ENCODE measurements at regions not wholly inside any gene's neighbourhood (a gene's known extent, or its start where the extent isn't known, plus 50 kb on each side); places are given as distances from the start of the nearest gene placed in this dataset.
"Not testable (repeated sequence)": the region's sequence is repeated elsewhere in the genome, so short reads cannot be mapped to it uniquely, and the experiment has no call there.

DNA sequence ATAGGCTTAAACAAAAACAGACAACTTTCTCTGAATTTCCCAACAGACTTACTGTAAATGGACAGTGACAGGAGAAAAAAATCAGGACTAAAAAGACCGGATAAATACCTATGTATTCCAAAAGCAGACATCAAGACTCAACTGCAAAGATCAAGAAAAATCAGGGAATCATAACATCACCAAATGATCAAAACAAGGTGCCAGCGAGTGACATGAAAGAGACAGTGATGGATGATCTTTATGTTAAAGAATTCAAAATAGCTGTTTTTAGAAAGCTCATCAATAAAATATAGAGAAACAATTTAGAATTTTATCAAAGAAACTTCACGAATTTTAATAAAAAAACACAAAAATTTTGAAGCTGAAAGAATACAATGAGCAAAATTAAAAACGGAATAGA is 952.5 kb upstream of the ATXN7L3B start:
- no peak overlapping the region for H3K4me3 ChIP-seq
- no peak overlapping the region for H3K27ac ChIP-seq
- peaks cover 0 to 7% of the 10 kb centered on the region in 2 donors for H3K9me3 ChIP-seq
- H3K27me3 ChIP-seq, result no peaks in the 10 kb centered on the region
- intact Hi-C loops (cut with DNase I; ENCODE audit: low total_unique reads), result no loop called here
- no peaks in the 10 kb centered on the region for H3K4me1 ChIP-seq
- no peak for DNase-seq (ENCODE audit: low spot score in 2 of 2)
- no peaks in the 10 kb centered on the region for H3K36me3 ChIP-seq
- TF ChIP-seq POLR2AphosphoS5 (IDR thresholded peaks at IDR 0.05) (no peak), POLR2A (IDR thresholded peaks at IDR 0.05) (no peak)
- TF ChIP-seq, protein P1, sequence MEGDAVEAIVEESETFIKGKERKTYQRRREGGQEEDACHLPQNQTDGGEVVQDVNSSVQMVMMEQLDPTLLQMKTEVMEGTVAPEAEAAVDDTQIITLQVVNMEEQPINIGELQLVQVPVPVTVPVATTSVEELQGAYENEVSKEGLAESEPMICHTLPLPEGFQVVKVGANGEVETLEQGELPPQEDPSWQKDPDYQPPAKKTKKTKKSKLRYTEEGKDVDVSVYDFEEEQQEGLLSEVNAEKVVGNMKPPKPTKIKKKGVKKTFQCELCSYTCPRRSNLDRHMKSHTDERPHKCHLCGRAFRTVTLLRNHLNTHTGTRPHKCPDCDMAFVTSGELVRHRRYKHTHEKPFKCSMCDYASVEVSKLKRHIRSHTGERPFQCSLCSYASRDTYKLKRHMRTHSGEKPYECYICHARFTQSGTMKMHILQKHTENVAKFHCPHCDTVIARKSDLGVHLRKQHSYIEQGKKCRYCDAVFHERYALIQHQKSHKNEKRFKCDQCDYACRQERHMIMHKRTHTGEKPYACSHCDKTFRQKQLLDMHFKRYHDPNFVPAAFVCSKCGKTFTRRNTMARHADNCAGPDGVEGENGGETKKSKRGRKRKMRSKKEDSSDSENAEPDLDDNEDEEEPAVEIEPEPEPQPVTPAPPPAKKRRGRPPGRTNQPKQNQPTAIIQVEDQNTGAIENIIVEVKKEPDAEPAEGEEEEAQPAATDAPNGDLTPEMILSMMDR (IDR thresholded peaks at IDR 0.05), result no peak

DNA sequence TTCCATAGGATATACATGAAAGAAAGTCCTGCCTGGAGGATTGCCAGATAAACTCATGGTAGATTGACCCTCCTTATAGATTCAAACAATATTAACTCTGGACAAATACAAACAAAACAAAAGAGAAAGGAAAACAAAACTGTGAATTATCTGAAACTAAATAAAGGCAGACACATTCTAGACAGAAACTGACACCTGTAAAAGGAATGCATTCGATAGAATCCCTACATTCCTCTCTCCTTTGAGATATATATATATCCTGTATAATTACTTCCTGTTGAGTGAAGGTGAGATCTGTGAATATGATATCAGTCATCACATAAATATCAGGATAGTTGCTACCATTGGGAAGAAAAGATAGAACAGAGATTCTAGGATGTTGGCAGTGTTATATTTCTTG is 948.4 kb upstream of the ATXN7L3B start:
- H3K27me3 ChIP-seq, result no peaks in the 10 kb centered on the region
- no peak overlapping the region for H3K27ac ChIP-seq
- no peaks in the 10 kb centered on the region for H3K36me3 ChIP-seq
- DNase-seq (ENCODE audit: low spot score in 2 of 2), result no peak
- H3K9me3 ChIP-seq, result peaks cover 0 to 7% of the 10 kb centered on the region in 2 donors
- TF ChIP-seq POLR2AphosphoS5 (IDR thresholded peaks at IDR 0.05) (no peak), POLR2A (IDR thresholded peaks at IDR 0.05) (no peak)
- TF ChIP-seq, protein P1 (IDR thresholded peaks at IDR 0.05), result no peak
- no peak overlapping the region for H3K4me3 ChIP-seq
- no peaks in the 10 kb centered on the region for H3K4me1 ChIP-seq
- intact Hi-C loops (cut with DNase I; ENCODE audit: low total_unique reads), result no loop called here

DNA sequence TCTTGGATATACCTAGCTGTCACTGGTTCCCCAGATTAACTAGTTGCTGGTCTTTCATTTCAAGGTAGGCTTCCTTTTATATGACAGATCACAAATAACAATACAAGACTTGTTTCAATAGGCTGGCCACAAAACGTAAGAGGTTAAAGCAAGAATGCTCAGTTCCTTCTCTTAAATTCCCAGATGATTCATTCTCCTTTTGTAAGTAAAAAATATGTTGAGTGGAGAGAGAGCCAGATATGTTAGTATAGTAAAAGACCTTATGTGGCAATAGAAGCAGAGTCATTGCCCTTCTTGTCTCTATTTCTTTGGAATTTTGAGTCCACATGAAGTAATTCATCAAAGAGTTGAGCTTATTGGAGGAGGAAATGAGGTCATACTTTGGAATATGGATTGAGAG is 939.0 kb upstream of the ATXN7L3B start:
- Histone ChIP-seq H3K9me3 (no peaks in the 10 kb centered on the region), H3K4me1 (no peaks in the 10 kb centered on the region), H3K27ac (no peak overlapping the region), H3K4me3 (no peak overlapping the region), H3K27me3 (no peaks in the 10 kb centered on the region), H3K36me3 (no peaks in the 10 kb centered on the region)
- TF ChIP-seq POLR2AphosphoS5 (IDR thresholded peaks at IDR 0.05) (no peak), POLR2A (IDR thresholded peaks at IDR 0.05) (no peak)
- TF ChIP-seq, protein P1 (IDR thresholded peaks at IDR 0.05), result no peak
- intact Hi-C loops (cut with DNase I; ENCODE audit: low total_unique reads), result no loop called here
- DNase-seq (ENCODE audit: low spot score in 2 of 2), result no peak

DNA sequence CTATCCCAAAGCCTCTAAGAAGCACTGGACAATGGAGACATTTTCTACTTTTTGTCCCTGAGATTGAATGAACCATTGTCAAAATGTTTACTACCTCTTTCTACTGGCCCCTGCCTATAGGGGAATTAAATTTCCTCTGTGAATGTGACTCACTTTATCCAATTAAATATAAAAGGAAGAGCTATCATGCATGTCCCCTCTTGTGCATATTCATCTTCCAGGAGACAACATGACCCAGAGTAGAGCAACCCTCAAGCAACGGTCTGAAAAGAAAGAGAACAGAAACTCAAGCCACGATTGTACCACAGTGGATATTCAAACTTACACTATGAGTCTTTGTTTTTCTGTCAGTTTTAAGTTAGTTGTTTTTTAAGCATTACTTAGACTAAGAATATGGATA is 938.4 kb upstream of the ATXN7L3B start:
- Histone ChIP-seq H3K9me3 (no peaks in the 10 kb centered on the region), H3K4me1 (no peaks in the 10 kb centered on the region), H3K27me3 (no peaks in the 10 kb centered on the region), H3K27ac (no peak overlapping the region), H3K4me3 (no peak overlapping the region), H3K36me3 (no peaks in the 10 kb centered on the region)
- intact Hi-C loops (cut with DNase I; ENCODE audit: low total_unique reads), result no loop called here
- TF ChIP-seq, protein P1 (IDR thresholded peaks at IDR 0.05), result no peak
- no peak for TF ChIP-seq POLR2A (IDR thresholded peaks at IDR 0.05)
- no peak for TF ChIP-seq POLR2AphosphoS5 (IDR thresholded peaks at IDR 0.05)
- no peak for DNase-seq (ENCODE audit: low spot score in 2 of 2)

DNA sequence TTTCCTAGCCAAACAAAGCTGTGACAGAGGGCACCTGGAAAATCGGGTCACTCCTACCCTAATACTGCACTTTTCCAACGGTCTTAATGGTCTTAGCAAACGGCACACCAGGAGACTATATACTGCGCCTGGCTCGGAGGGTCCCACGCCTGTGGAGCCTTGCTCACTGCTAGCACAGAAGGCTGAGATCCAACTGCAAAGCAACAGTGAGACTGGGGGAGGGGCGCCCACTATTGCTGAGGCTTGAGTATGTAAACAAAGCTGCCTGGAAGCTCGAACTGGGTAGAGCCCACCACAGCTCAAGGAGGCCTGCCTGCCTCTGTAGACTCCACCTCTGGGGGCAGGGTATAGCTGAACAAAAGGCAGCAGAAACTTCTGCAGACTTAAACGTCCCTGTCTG is 931.7 kb upstream of the ATXN7L3B start:
- DNase-seq (ENCODE audit: low spot score in 2 of 2); H3K27ac ChIP-seq; H3K4me1 ChIP-seq; H3K36me3 ChIP-seq; H3K27me3 ChIP-seq; H3K4me3 ChIP-seq; intact Hi-C loops (cut with DNase I; ENCODE audit: low total_unique reads); H3K9me3 ChIP-seq: not testable (repeated sequence)

DNA sequence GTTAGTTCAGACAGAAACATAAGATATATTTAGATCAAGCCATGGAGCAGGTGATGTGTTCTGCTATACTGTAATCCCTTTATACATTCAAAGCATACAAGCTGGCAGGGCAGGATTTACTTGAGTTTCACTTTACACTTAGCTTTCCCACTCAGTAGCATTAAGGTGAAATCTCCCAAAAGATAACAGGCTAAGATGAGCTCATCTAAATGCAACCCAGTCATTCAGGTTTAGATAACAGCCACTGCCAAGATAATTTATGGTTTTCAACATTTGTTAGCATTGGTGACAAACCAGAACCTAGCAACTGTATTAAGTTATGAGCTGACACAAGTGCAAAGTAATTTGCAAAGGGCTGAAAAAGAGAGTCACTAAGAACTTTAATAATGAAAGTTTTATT is 925.1 kb upstream of the ATXN7L3B start:
- no peak overlapping the region for H3K27ac ChIP-seq
- intact Hi-C loops (cut with DNase I; ENCODE audit: low total_unique reads), result no loop called here
- H3K4me1 ChIP-seq, result no peaks in the 10 kb centered on the region
- TF ChIP-seq POLR2A (IDR thresholded peaks at IDR 0.05) (no peak), POLR2AphosphoS5 (IDR thresholded peaks at IDR 0.05) (no peak)
- TF ChIP-seq, protein P1 (IDR thresholded peaks at IDR 0.05), result no peak
- no peak for DNase-seq (ENCODE audit: low spot score in 2 of 2)
- no peaks in the 10 kb centered on the region for H3K36me3 ChIP-seq
- H3K4me3 ChIP-seq, result no peak overlapping the region
- H3K9me3 ChIP-seq, result no peaks in the 10 kb centered on the region
- H3K27me3 ChIP-seq, result no peaks in the 10 kb centered on the region

All from breast epithelium (tissue), 4 donors.